Stimulated activated CD4-positive, alpha-beta T cell treated with anti-CD3 and anti-CD28 coated beads, Interleukin-12 subunit alpha, Interleukin-12 subunit beta, amount 100 ng/mL, for 48 hours (primary cell): ENCODE measurements at regions not wholly inside any gene's neighbourhood (a gene's known extent, or its start where the extent isn't known, plus 50 kb on each side); places are given as distances from the start of the nearest gene placed in this dataset.

Source experiments
- DNase-seq, 3 donors: peaks; one replicate each; pipeline ENCODE4 v3.0.0-alpha.2; 2020; ENCODE audit warnings: low read depth in 2 of 3, low spot score in 1 of 3

- DNase-seq: no peak
Measured at GRCh38 chr16:13856811-13857511, 63.0 kb upstream of the ERCC4 start.

GRCh38 chr16:13858873-13859580, 60.9 kb upstream of the ERCC4 start:
- DNase-seq: no peak

- DNase-seq: no peak
Measured at GRCh38 chr16:13863075-13863765, 56.7 kb upstream of the ERCC4 start.

GRCh38 chr16:13864689-13865088, 55.3 kb upstream of the ERCC4 start:
- no peak for DNase-seq

GRCh38 chr16:13866073-13866472, 53.9 kb upstream of the ERCC4 start:
- DNase-seq: peak; percentile 15 to 35 (median 34)
